ENCODE measurements at regions not wholly inside any gene's neighbourhood (a gene's known extent, or its start where the extent isn't known, plus 50 kb on each side); places are given as distances from the start of the nearest gene placed in this dataset.

GRCh38 chr11:33622186-33622585 lies 78.4 kb downstream of the C11orf91 start:
- TF ChIP-seq CTCF (IDR thresholded peaks at IDR 0.05) (no peak), POLR2A (IDR thresholded peaks at IDR 0.05) (no peak)
- DNase-seq (ENCODE audit: low spot score in 2 of 2) = no peak
- intact Hi-C loops (cut with DNase I; ENCODE audit: low total_unique reads) = no loop called here
- H3K4me3 ChIP-seq (ENCODE audit: low read depth, poor library complexity, severe bottlenecking) = no peak overlapping the region
- WGBS, 2 donors = 55 to 66% methylated on average over 7 of the region's 7 CpGs

GRCh38 chr11:33620423-33621171 lies 80.0 kb downstream of the C11orf91 start:
- 71 to 74% methylated on average over 6 of the region's 6 CpGs for WGBS, 2 donors
- no peak for DNase-seq (ENCODE audit: low spot score in 2 of 2)
- intact Hi-C loops (cut with DNase I; ENCODE audit: low total_unique reads) = no loop called here
- H3K4me3 ChIP-seq (ENCODE audit: low read depth, poor library complexity, severe bottlenecking) = no peak overlapping the region
- TF ChIP-seq CTCF (IDR thresholded peaks at IDR 0.05) (no peak), POLR2A (IDR thresholded peaks at IDR 0.05) (no peak)

GRCh38 chr11:33618956-33619355 lies 81.7 kb downstream of the C11orf91 start:
- TF ChIP-seq CTCF (IDR thresholded peaks at IDR 0.05) (no peak), POLR2A (IDR thresholded peaks at IDR 0.05) (no peak)
- H3K4me3 ChIP-seq (ENCODE audit: low read depth, poor library complexity, severe bottlenecking) = no peak overlapping the region
- DNase-seq (ENCODE audit: low spot score in 2 of 2) = no peak
- intact Hi-C loops (cut with DNase I; ENCODE audit: low total_unique reads) = no loop called here
- WGBS, 2 donors = 85 to 86% methylated on average over 7 of the region's 7 CpGs

GRCh38 chr11:33618351-33618710 lies 82.3 kb downstream of the C11orf91 start:
- TF ChIP-seq CTCF (IDR thresholded peaks at IDR 0.05) (no peak), POLR2A (IDR thresholded peaks at IDR 0.05) (no peak)
- WGBS, 2 donors = 91 to 94% methylated on average over 10 of the region's 10 CpGs
- DNase-seq (ENCODE audit: low spot score in 2 of 2) = no peak
- intact Hi-C loops (cut with DNase I; ENCODE audit: low total_unique reads) = no loop called here
- H3K4me3 ChIP-seq (ENCODE audit: low read depth, poor library complexity, severe bottlenecking) = no peak overlapping the region

GRCh38 chr11:33617672-33618350 lies 82.8 kb downstream of the C11orf91 start:
- no peak for DNase-seq (ENCODE audit: low spot score in 2 of 2)
- intact Hi-C loops (cut with DNase I; ENCODE audit: low total_unique reads) = no loop called here
- 89 to 92% methylated on average over 8 of the region's 8 CpGs for WGBS, 2 donors
- TF ChIP-seq POLR2A (IDR thresholded peaks at IDR 0.05) (no peak), CTCF (IDR thresholded peaks at IDR 0.05) (no peak)
- no peak overlapping the region for H3K4me3 ChIP-seq (ENCODE audit: low read depth, poor library complexity, severe bottlenecking)
